ENCODE measurements at regions not wholly inside any gene's neighbourhood (a gene's known extent, or its start where the extent isn't known, plus 50 kb on each side); places are given as distances from the start of the nearest gene placed in this dataset.

DNA sequence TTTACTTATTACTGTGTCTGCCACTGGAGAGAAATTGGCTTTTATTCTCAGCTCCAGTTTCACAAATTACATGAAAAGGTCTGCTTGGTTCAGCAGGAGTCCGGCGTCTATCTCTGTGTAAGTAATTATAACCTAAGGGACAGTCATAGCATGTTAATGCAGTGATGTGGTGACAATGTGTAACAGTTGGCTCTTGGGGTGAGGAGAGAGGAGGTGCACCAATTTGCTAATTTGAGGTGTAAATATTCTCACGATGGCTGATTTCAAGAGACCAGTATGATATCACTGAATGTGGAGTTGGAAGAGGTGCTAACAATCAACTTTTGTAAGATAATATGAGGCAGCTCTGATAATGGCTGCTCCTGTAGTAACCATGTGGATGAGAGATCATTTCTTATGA is 86.1 kb downstream of the CTH start:
- no peak for TF ChIP-seq POLR2A (IDR thresholded peaks at IDR 0.05; ENCODE audit: low read depth, low read length)
- no peak for TF ChIP-seq POLR2AphosphoS5 (IDR thresholded peaks at IDR 0.05; ENCODE audit: low read depth, low read length)
- TF ChIP-seq TAF1 (IDR thresholded peaks at IDR 0.05; ENCODE audit: low read depth, low read length) = no peak
- no peak for TF ChIP-seq POU2F2 (IDR thresholded peaks at IDR 0.05; ENCODE audit: low read depth, low read length)
- TF ChIP-seq SPI1 (IDR thresholded peaks at IDR 0.05; ENCODE audit: low read depth, low read length) = no peak
- TF ChIP-seq PAX5 (IDR thresholded peaks at IDR 0.05; ENCODE audit: insufficient read depth, low read length, severe bottlenecking) = no peak

All from GM12891 (cell line).